ENCODE measurements at regions not wholly inside any gene's neighbourhood (a gene's known extent, or its start where the extent isn't known, plus 50 kb on each side); places are given as distances from the start of the nearest gene placed in this dataset.

- H4K5ac ChIP-seq (ENCODE audit: insufficient read length, low read depth, low read length), result no peak overlapping the region
- no peak overlapping the region for H3K18ac ChIP-seq (ENCODE audit: extremely low read depth, low read length)
- no peaks in the 10 kb centered on the region for H3K27me3 ChIP-seq (replicated peaks in 1 of 4; ENCODE audit: control insufficient read depth in 3 of 4, extremely low read depth in 1 of 4, insufficient read depth in 3 of 4, low read length in 3 of 4)
- H2BK5ac ChIP-seq (ENCODE audit: low read depth, low read length), result no peak overlapping the region
- H3K9ac ChIP-seq (replicated peaks in 1 of 4; ENCODE audit: extremely low read depth in 1 of 4, low read depth in 3 of 4, low read length in 3 of 4), result no peak overlapping the region
- no peaks in the 10 kb centered on the region for H3K79me1 ChIP-seq (ENCODE audit: low read depth, low read length)
- no peak overlapping the region for H2AFZ ChIP-seq (ENCODE audit: low read length)
- no peak overlapping the region for H3K4me2 ChIP-seq (ENCODE audit: insufficient read depth in 1 of 2, low read depth in 2 of 2, low read length in 2 of 2)
- no peaks in the 10 kb centered on the region for H4K20me1 ChIP-seq (replicated peaks in 1 of 2; ENCODE audit: control insufficient read depth in 1 of 2, insufficient read depth in 2 of 2, low read length in 2 of 2)
- no peak overlapping the region for H2AK5ac ChIP-seq (ENCODE audit: low read depth, low read length)
- no peak overlapping the region for H4K91ac ChIP-seq (replicated peaks; ENCODE audit: insufficient read length, low read length)
- ChIA-PET CTCF (ENCODE audit: partially characterized antibody) (no interaction called here), POLR2A (ENCODE audit: partially characterized antibody) (no interaction called here)
- H2BK20ac ChIP-seq (ENCODE audit: low read length), result no peak overlapping the region
- FAIRE-seq (no peak), DNase-seq (ENCODE audit: low read depth in 1 of 2, low spot score in 2 of 2) (no peak)
- H4K8ac ChIP-seq (ENCODE audit: extremely low read depth, insufficient read depth, low read length), result no peak overlapping the region
- H3K4me1 ChIP-seq (replicated peaks in 1 of 4; ENCODE audit: control insufficient read depth in 3 of 4, insufficient read depth in 4 of 4, low read length in 3 of 4), result peaks cover 0 to 6% (median 0%) of the 10 kb centered on the region in 4 experiments; a peak in 1 of 7 replicates
- 97% methylated on average over 2 of the region's 2 CpGs; no CpG with 5 or more reads in 1 of the 2 experiments for WGBS, 2 experiments (ENCODE audit: extremely low coverage in 1 of 2, insufficient coverage in 1 of 2, insufficient read length in 1 of 2, insufficient replicate concordance in 2 of 2, low coverage in 1 of 2, low lambda C conversion rate in 2 of 2, missing lambda C conversion rate in 1 of 2)
- no peak overlapping the region for H2BK12ac ChIP-seq (ENCODE audit: low read depth, low read length)
- no peak overlapping the region; the same call in 1 of the 2 replicates for H2BK15ac ChIP-seq (ENCODE audit: low read length)
- H3K23me2 ChIP-seq (ENCODE audit: low read depth, low read length), result no peaks in the 10 kb centered on the region
- no peak overlapping the region for H3K27ac ChIP-seq (ENCODE audit: low read depth, low read length)
- H3K79me2 ChIP-seq (ENCODE audit: control insufficient read depth in 1 of 2, insufficient read depth in 2 of 2, low read length in 2 of 2), result no peaks in the 10 kb centered on the region
- no peaks in the 10 kb centered on the region for H3K36me3 ChIP-seq (ENCODE audit: control insufficient read depth in 2 of 4, insufficient read depth in 4 of 4, low read length in 3 of 4)
- H3K4ac ChIP-seq (replicated peaks; ENCODE audit: insufficient read length, low read depth, low read length), result no peak overlapping the region
- H3K56ac ChIP-seq (replicated peaks; ENCODE audit: insufficient read length, low read depth, low read length), result no peak overlapping the region
- H3K9me3 ChIP-seq (ENCODE audit: insufficient read depth in 2 of 2, low read depth in 1 of 2, low read length in 1 of 2), result no peaks in the 10 kb centered on the region
- no peak overlapping the region for H2BK120ac ChIP-seq (replicated peaks; ENCODE audit: low read depth, low read length)
- no peak overlapping the region for H3K4me3 ChIP-seq (ENCODE audit: extremely low read depth in 1 of 4, insufficient read depth in 2 of 4, low read depth in 3 of 4, low read length in 4 of 4)
- no peak overlapping the region for H3K23ac ChIP-seq (ENCODE audit: insufficient read length)
- H3K14ac ChIP-seq (ENCODE audit: insufficient read length), result no peak overlapping the region
- TF ChIP-seq KDM4A (IDR thresholded peaks at IDR 0.05; ENCODE audit: low read depth, low read length, severe bottlenecking), result no peak
- no peak for TF ChIP-seq NANOG (IDR thresholded peaks at IDR 0.05; ENCODE audit: insufficient read depth, low read depth, low read length, poor library complexity, severe bottlenecking)
- no peak for TF ChIP-seq NRF1 (IDR thresholded peaks at IDR 0.05; ENCODE audit: low read depth, low read length)
- no peak for TF ChIP-seq EZH2 (IDR thresholded peaks at IDR 0.05; ENCODE audit: low read depth, low read length, severe bottlenecking)
- TF ChIP-seq CTCF (IDR thresholded peaks at IDR 0.05; ENCODE audit: control extremely low read depth in 1 of 3, insufficient read depth in 1 of 3, low read depth in 1 of 3, low read length in 3 of 3), result no peak
- TF ChIP-seq CEBPB (IDR thresholded peaks at IDR 0.05; ENCODE audit: low read depth, low read length), result no peak
- TF ChIP-seq GABPA (IDR thresholded peaks at IDR 0.05; ENCODE audit: borderline replicate concordance, insufficient read depth, low read length), result no peak
- no peak for TF ChIP-seq JUN (IDR thresholded peaks at IDR 0.05; ENCODE audit: low read depth, low read length)
- no peak for TF ChIP-seq HDAC6 (IDR thresholded peaks at IDR 0.05; ENCODE audit: low read depth, low read length)
- no peak for TF ChIP-seq RXRA (IDR thresholded peaks at IDR 0.05; ENCODE audit: insufficient read depth, low read depth, low read length)
- no peak for TF ChIP-seq SIRT6 (IDR thresholded peaks at IDR 0.05; ENCODE audit: low read length)
- TF ChIP-seq CBX5 (IDR thresholded peaks at IDR 0.05; ENCODE audit: low read depth, low read length), result no peak
- no peak for TF ChIP-seq SUZ12 (IDR thresholded peaks at IDR 0.05; ENCODE audit: low read length)
Observed at GRCh38 chr7:54014765-54015164, 527.4 kb upstream of the VSTM2A start.

Measured in H1 (cell line).